Peyer's patch (tissue), 4 donors: ENCODE measurements at regions not wholly inside any gene's neighbourhood (a gene's known extent, or its start where the extent isn't known, plus 50 kb on each side); places are given as distances from the start of the nearest gene placed in this dataset.

ENCODE experiments used
- POLR2A ChIP-seq, 2 donors: fragments of 450-650 bp; IDR thresholded peaks; one replicate each; pipeline ENCODE4 v1.5.1; 2017; ENCODE audit warnings: antibody characterized with exemption in 2 of 2, mild to moderate bottlenecking in 2 of 2, moderate library complexity in 2 of 2
- TF ChIP-seq, protein P1 (sequence below), 6 experiments: fragments of 450-650 bp in 4 of 6; fragments of 200-600 bp in 2 of 6; sonication (generic) in 1 of 6; IDR thresholded peaks; one replicate each; pipeline ENCODE4 v1.5.1; 2017 to 2019; ENCODE audit warnings: antibody characterized with exemption in 6 of 6, mild to moderate bottlenecking in 3 of 6, moderate library complexity in 1 of 6

DNA sequence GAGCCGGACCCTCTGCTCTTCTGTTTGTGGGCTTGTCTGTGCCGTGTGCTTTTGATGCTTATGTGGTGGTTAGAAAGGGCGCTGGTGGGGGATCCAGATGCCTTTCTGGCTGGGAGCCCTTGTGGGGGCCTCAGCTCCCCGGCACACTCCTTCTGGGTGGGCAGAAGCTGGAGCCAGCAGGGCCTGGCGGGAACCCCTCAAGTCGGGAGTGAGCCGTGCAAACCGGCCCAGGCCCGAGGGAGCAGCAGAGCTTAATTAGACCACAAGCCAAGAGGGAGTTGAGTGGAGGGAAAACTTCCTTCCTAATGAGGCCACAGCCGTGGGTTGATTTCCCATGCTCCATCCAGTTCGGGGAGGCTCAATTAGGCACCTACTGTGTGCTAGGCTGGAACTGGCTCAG, 76.0 kb upstream of the RNU6ATAC start:
- no peak for TF ChIP-seq POLR2A (IDR thresholded peaks at IDR 0.05)
- TF ChIP-seq, protein P1, sequence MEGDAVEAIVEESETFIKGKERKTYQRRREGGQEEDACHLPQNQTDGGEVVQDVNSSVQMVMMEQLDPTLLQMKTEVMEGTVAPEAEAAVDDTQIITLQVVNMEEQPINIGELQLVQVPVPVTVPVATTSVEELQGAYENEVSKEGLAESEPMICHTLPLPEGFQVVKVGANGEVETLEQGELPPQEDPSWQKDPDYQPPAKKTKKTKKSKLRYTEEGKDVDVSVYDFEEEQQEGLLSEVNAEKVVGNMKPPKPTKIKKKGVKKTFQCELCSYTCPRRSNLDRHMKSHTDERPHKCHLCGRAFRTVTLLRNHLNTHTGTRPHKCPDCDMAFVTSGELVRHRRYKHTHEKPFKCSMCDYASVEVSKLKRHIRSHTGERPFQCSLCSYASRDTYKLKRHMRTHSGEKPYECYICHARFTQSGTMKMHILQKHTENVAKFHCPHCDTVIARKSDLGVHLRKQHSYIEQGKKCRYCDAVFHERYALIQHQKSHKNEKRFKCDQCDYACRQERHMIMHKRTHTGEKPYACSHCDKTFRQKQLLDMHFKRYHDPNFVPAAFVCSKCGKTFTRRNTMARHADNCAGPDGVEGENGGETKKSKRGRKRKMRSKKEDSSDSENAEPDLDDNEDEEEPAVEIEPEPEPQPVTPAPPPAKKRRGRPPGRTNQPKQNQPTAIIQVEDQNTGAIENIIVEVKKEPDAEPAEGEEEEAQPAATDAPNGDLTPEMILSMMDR (IDR thresholded peaks at IDR 0.05): no peak
